Trophoblast cell (in vitro differentiated cells and primary cell): ENCODE measurements at regions not wholly inside any gene's neighbourhood (a gene's known extent, or its start where the extent isn't known, plus 50 kb on each side); places are given as distances from the start of the nearest gene placed in this dataset.
"Not testable (repeated sequence)": the region's sequence is repeated elsewhere in the genome, so short reads cannot be mapped to it uniquely, and the experiment has no call there.

Experiments
- DNase-seq, 2 donors: peaks; one replicate each; pipeline ENCODE4 v3.0.0-alpha.2; 2016
- H2AFZ ChIP-seq: 2 replicates; pipeline ENCODE4 v1.6.1; 2013; ENCODE audit warnings: low read length, moderate library complexity, mild to moderate bottlenecking; ENCODE audit not compliant: insufficient read depth, poor library complexity
- H2AK5ac ChIP-seq: 2 replicates; pipeline ENCODE4 v1.6.1; 2013; ENCODE audit warnings: mild to moderate bottlenecking, low read length
- H2BK120ac ChIP-seq: 2 replicates; pipeline ENCODE4 v1.6.1; 2013; ENCODE audit warnings: low read length, mild to moderate bottlenecking, moderate library complexity; ENCODE audit not compliant: insufficient read depth, poor library complexity
- H2BK12ac ChIP-seq: 2 replicates; pipeline ENCODE4 v1.6.1; 2013; ENCODE audit warnings: mild to moderate bottlenecking, low read length, moderate library complexity
- H2BK5ac ChIP-seq: 2 replicates; pipeline ENCODE4 v1.6.1; 2013; ENCODE audit warnings: low read length, low read depth, moderate library complexity, mild to moderate bottlenecking; ENCODE audit not compliant: poor library complexity
- H3K14ac ChIP-seq: 2 replicates; pipeline ENCODE4 v1.6.1; 2013; ENCODE audit warnings: mild to moderate bottlenecking, low read length
- H3K18ac ChIP-seq: 2 replicates; pipeline ENCODE4 v1.6.1; 2013; ENCODE audit warnings: mild to moderate bottlenecking, low read length
- H3K23ac ChIP-seq: 2 replicates; pipeline ENCODE4 v1.6.1; 2013; ENCODE audit warnings: low read length
- H3K27ac ChIP-seq: 2 replicates; pipeline ENCODE4 v1.5.1; 2013; ENCODE audit warnings: low read depth, mild to moderate bottlenecking, inconsistent platforms, low read length, moderate library complexity
- H3K27me3 ChIP-seq: 2 replicates; pipeline ENCODE4 v1.6.1; 2013; ENCODE audit warnings: inconsistent platforms, mild to moderate bottlenecking, low read length, moderate library complexity; ENCODE audit not compliant: insufficient read depth
- H3K36me3 ChIP-seq, 2 experiments: 1 replicate in 1 of 2; 2 replicates in 1 of 2; pipeline ENCODE4 v1.6.1; 2013; ENCODE audit warnings: low read length in 2 of 2, mild to moderate bottlenecking in 2 of 2, moderate library complexity in 1 of 2; ENCODE audit not compliant: insufficient read depth in 2 of 2, control insufficient read depth in 1 of 2
- H3K4ac ChIP-seq: 2 replicates; pipeline ENCODE4 v1.6.1; 2013; ENCODE audit warnings: low read depth, mild to moderate bottlenecking, low read length, moderate library complexity
- H3K4me1 ChIP-seq, 2 experiments: 1 replicate in 1 of 2; 2 replicates in 1 of 2; pipeline ENCODE4 v1.6.1; 2013; ENCODE audit warnings: low read length in 2 of 2, mild to moderate bottlenecking in 2 of 2, moderate library complexity in 1 of 2; ENCODE audit not compliant: insufficient read depth in 2 of 2, control insufficient read depth in 1 of 2
- H3K4me2 ChIP-seq: 2 replicates; pipeline ENCODE4 v1.6.1; 2013; ENCODE audit warnings: inconsistent platforms, mild to moderate bottlenecking, low read length, moderate library complexity
- H3K4me3 ChIP-seq: 2 replicates; pipeline ENCODE4 v1.5.1; 2013; ENCODE audit warnings: mild to moderate bottlenecking, low read depth, low read length, inconsistent platforms
- H3K79me1 ChIP-seq: one replicate; pipeline ENCODE4 v1.6.1; 2013; ENCODE audit warnings: low read length
- H3K79me2 ChIP-seq: 2 replicates; pipeline ENCODE4 v1.6.1; 2013; ENCODE audit warnings: low read length, mild to moderate bottlenecking; ENCODE audit not compliant: control insufficient read depth, insufficient read depth, poor library complexity
- H3K9ac ChIP-seq: 2 replicates; pipeline ENCODE4 v1.6.1; 2013; ENCODE audit warnings: mild to moderate bottlenecking, low read length
- H3K9me3 ChIP-seq: 2 replicates; pipeline ENCODE4 v1.6.1; 2013; ENCODE audit warnings: low read depth, mild to moderate bottlenecking, control low read depth, inconsistent platforms, low read length; ENCODE audit not compliant: insufficient read depth
- H4K12ac ChIP-seq: 2 replicates; pipeline ENCODE4 v1.6.1; 2013; ENCODE audit warnings: low read depth, mild to moderate bottlenecking, low read length, moderate library complexity
- H4K8ac ChIP-seq: 2 replicates; pipeline ENCODE4 v1.6.1; 2013; ENCODE audit warnings: low read depth, mild to moderate bottlenecking, low read length, moderate library complexity
- H4K91ac ChIP-seq: one replicate; pipeline ENCODE4 v1.6.1; 2013; ENCODE audit warnings: low read depth, mild to moderate bottlenecking, low read length, moderate library complexity
- WGBS: extraction: QIAGEN DNeasy Blood & Tissue Kit; methylation state at CpG from one replicate; pipeline ENCODE4 v1.1.7; 2013; ENCODE audit warnings: missing lambda C conversion rate; ENCODE audit not compliant: insufficient read length, insufficient coverage; ENCODE audit errors: extremely low coverage; 5-methylcytosine and 5-hydroxymethylcytosine counted together

DNA sequence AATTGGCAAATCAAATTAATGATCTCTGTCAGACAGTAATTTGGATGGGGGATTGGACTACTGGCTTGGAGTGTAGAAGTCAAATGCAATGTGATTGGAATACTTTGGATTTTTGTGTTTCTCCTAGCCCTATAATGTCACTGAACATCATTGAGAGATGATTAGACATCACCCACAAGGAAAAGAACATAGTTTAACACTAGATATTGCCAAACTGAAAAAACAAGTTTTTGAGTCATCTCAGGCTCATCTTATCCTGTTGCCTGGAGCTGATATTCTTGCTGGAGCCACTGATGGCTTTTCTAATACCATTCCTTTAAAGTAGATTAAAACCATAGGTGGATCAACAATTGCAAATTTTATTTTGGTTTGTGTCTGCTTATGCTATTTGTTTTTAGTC lies 76.7 kb downstream of the HSFY2 start:
- not testable (repeated sequence) for H3K9me3 ChIP-seq, H3K4me3 ChIP-seq, H2AFZ ChIP-seq, H3K9ac ChIP-seq, H2BK120ac ChIP-seq, H3K18ac ChIP-seq, H2AK5ac ChIP-seq, H3K23ac ChIP-seq, H2BK5ac ChIP-seq, H3K4me1 ChIP-seq, H3K4ac ChIP-seq, H3K79me1 ChIP-seq, H3K79me2 ChIP-seq, H3K27ac ChIP-seq, H3K27me3 ChIP-seq, H2BK12ac ChIP-seq, H4K12ac ChIP-seq, H4K8ac ChIP-seq, H3K14ac ChIP-seq, H4K91ac ChIP-seq, H3K4me2 ChIP-seq, DNase-seq, H3K36me3 ChIP-seq

DNA sequence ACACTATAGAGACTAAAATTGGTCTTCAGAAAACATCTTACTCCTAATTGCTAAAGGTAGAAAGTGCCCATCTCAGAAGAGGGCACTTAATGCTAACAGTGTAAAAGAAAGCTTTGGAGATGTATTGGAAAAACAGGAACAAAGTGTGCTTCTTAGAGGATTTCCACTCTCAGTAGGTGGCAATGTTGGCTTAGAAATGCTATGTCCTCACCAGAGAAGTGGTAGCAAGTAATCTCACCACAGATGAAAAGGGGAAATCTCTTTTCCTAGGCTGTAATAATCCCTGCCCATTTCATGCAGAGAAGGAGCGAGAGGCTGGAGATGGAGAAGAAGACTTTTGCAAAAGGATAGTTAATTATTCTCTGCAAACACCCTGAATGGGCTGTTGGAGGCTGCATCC lies 69.3 kb downstream of the HSFY2 start:
- not testable (repeated sequence) for H3K27ac ChIP-seq, H3K4me1 ChIP-seq, DNase-seq, H2BK5ac ChIP-seq, H3K4ac ChIP-seq, H3K14ac ChIP-seq, H3K79me1 ChIP-seq, H3K23ac ChIP-seq, H2AK5ac ChIP-seq, H2BK120ac ChIP-seq, H2AFZ ChIP-seq, H4K8ac ChIP-seq, H3K27me3 ChIP-seq, H3K9me3 ChIP-seq, H3K9ac ChIP-seq, H3K36me3 ChIP-seq, H3K4me3 ChIP-seq, H4K91ac ChIP-seq, H4K12ac ChIP-seq, H3K18ac ChIP-seq, H3K79me2 ChIP-seq, H3K4me2 ChIP-seq, H2BK12ac ChIP-seq
- WGBS, result no CpG with 5 or more reads among the region's 1 CpG

DNA sequence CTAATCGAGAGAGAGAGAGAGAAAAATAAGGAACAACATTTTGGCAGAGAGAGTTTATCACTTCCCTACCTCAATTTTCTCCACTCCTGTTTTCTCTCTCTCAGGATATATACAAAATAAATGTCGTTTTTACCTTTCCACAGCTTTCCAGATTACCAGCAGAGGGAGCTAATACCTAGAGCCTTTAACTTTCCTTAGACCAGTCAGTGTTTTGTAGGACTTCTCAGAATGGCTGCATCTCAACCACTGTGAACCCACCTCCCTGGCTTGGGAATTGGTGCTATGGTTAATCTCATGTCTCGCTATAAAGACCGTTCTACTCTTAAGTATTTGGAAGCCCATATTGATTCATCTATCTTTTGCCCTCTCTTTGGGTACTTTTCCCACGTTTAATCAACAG lies 61.8 kb downstream of the HSFY2 start:
- H3K18ac ChIP-seq, H2AFZ ChIP-seq, H2BK120ac ChIP-seq, H3K14ac ChIP-seq, H3K23ac ChIP-seq, H3K4me1 ChIP-seq, H2AK5ac ChIP-seq, H2BK5ac ChIP-seq, H3K4me3 ChIP-seq, H3K27ac ChIP-seq, H3K79me1 ChIP-seq, H2BK12ac ChIP-seq, DNase-seq, H3K27me3 ChIP-seq, H4K12ac ChIP-seq, H4K8ac ChIP-seq, H3K36me3 ChIP-seq, H3K9me3 ChIP-seq, H3K79me2 ChIP-seq, H3K9ac ChIP-seq, H3K4me2 ChIP-seq, H4K91ac ChIP-seq, H3K4ac ChIP-seq: not testable (repeated sequence)
- WGBS, result no CpG with 5 or more reads among the region's 5 CpGs

DNA sequence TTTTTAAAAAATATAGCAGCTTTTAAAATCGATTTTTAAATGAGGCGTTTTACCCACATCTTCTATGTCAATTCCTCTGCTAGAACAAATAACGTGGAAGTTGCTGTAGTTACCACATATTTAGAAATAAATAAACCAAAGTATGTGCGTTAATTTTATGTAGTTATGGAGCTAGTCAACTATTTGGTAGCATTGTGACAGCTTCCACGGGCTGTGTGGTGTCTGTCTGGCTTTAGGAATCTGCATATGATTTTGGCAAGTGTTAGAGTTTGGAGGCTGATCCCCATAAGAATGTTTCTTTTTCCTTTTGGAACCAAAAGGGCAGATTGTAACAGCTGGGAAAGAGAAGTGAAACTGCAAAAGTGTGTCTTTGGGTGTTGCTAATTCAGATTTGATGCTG lies 59.8 kb downstream of the HSFY2 start:
- not testable (repeated sequence) for H3K9ac ChIP-seq, H3K4ac ChIP-seq, H2BK5ac ChIP-seq, DNase-seq, H3K27me3 ChIP-seq, H3K4me2 ChIP-seq, H3K79me1 ChIP-seq, H3K14ac ChIP-seq, H2AFZ ChIP-seq, H3K4me3 ChIP-seq, H2AK5ac ChIP-seq, H3K4me1 ChIP-seq, H3K23ac ChIP-seq, H4K8ac ChIP-seq, H3K18ac ChIP-seq, H3K79me2 ChIP-seq, H4K91ac ChIP-seq, H4K12ac ChIP-seq, H2BK120ac ChIP-seq, H3K27ac ChIP-seq, H2BK12ac ChIP-seq, H3K9me3 ChIP-seq, H3K36me3 ChIP-seq
- no CpG with 5 or more reads among the region's 5 CpGs for WGBS

DNA sequence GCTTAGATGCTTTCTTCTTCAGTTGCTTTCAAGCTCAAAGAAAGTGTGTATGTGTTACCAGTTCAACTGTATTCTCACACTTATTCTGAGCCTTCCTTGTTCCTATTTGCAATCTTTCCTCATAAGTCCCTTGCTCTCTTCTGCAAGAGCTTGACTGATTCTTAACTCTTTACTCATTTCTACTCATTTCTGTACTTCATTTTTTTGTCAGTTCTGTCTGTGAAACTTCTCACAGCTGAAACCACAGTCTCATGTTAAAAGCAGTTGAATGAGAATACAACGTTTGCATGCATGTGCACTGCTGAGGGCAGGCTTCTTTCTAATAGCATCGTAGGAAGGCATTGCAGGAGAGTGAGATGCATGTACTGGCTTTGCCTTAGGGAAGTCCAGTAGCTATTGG lies 54.8 kb downstream of the HSFY2 start:
- H4K12ac ChIP-seq, H3K4me1 ChIP-seq, H3K14ac ChIP-seq, H4K8ac ChIP-seq, H3K23ac ChIP-seq, H3K4me3 ChIP-seq, H2BK12ac ChIP-seq, H3K9me3 ChIP-seq, H3K79me2 ChIP-seq, H3K79me1 ChIP-seq, DNase-seq, H2AK5ac ChIP-seq, H3K18ac ChIP-seq, H4K91ac ChIP-seq, H3K9ac ChIP-seq, H3K27ac ChIP-seq, H3K27me3 ChIP-seq, H2BK5ac ChIP-seq, H3K4ac ChIP-seq, H3K4me2 ChIP-seq, H3K36me3 ChIP-seq, H2AFZ ChIP-seq, H2BK120ac ChIP-seq: not testable (repeated sequence)
- WGBS, result no CpG with 5 or more reads among the region's 2 CpGs
